Fibroblast of skin of back (primary cell): ENCODE measurements at regions not wholly inside any gene's neighbourhood (a gene's known extent, or its start where the extent isn't known, plus 50 kb on each side); places are given as distances from the start of the nearest gene placed in this dataset.

ENCODE experiments used
- DNase-seq: peaks from one replicate; pipeline ENCODE4 v3.0.0-alpha.2; 2013

- DNase-seq, result no peak
Observed at GRCh38 chr15:61681038-61681418, 379.2 kb downstream of the VPS13C start.

- DNase-seq, result no peak
Observed at GRCh38 chr15:61680260-61681037, 379.8 kb downstream of the VPS13C start.

GRCh38 chr15:61671736-61672135 lies 388.5 kb downstream of the VPS13C start:
- no peak for DNase-seq

- no peak for DNase-seq
Observed at GRCh38 chr15:61668444-61668843, 391.8 kb downstream of the VPS13C start.

- DNase-seq, result no peak
Observed at GRCh38 chr15:61661791-61662190, 398.5 kb downstream of the VPS13C start.

- DNase-seq, result peak; percentile 70
Observed at GRCh38 chr15:61660579-61660978, 399.7 kb downstream of the VPS13C start.

- DNase-seq, result peak; percentile 54
Observed at GRCh38 chr15:61659566-61660190, 400.6 kb downstream of the VPS13C start.

GRCh38 chr15:61657461-61657860 lies 402.8 kb downstream of the VPS13C start:
- no peak for DNase-seq

- DNase-seq, result no peak
Observed at GRCh38 chr15:61656391-61656790, 403.9 kb downstream of the VPS13C start.

- no peak for DNase-seq
Observed at GRCh38 chr15:61655881-61656280, 404.4 kb downstream of the VPS13C start.

GRCh38 chr15:61654918-61655317 lies 405.3 kb downstream of the VPS13C start:
- DNase-seq, result no peak

- DNase-seq, result no peak
Observed at GRCh38 chr15:61654002-61654740, 406.1 kb downstream of the VPS13C start.

GRCh38 chr15:61653110-61653509 lies 407.1 kb downstream of the VPS13C start:
- no peak for DNase-seq

- DNase-seq, result no peak
Observed at GRCh38 chr15:61651267-61651666, 409.0 kb downstream of the VPS13C start.

- no peak for DNase-seq
Observed at GRCh38 chr15:61649046-61649445, 411.2 kb downstream of the VPS13C start.

GRCh38 chr15:61644550-61644949 lies 415.4 kb upstream of the RORA start:
- no peak for DNase-seq

- DNase-seq, result no peak
Observed at GRCh38 chr15:61641645-61642044, 412.5 kb upstream of the RORA start.

- no peak for DNase-seq
Observed at GRCh38 chr15:61640756-61641155, 411.7 kb upstream of the RORA start.

GRCh38 chr15:61639491-61639890 lies 410.4 kb upstream of the RORA start:
- DNase-seq, result no peak

GRCh38 chr15:61634837-61635236 lies 405.7 kb upstream of the RORA start:
- DNase-seq, result no peak

- no peak for DNase-seq
Observed at GRCh38 chr15:61633951-61634350, 404.8 kb upstream of the RORA start.

GRCh38 chr15:61629269-61629668 lies 400.2 kb upstream of the RORA start:
- DNase-seq, result no peak

GRCh38 chr15:61624950-61625349 lies 395.8 kb upstream of the RORA start:
- DNase-seq, result no peak

GRCh38 chr15:61623746-61624145 lies 394.6 kb upstream of the RORA start:
- DNase-seq, result no peak
